Smooth muscle cell (in vitro differentiated cells): ENCODE measurements at regions not wholly inside any gene's neighbourhood (a gene's known extent, or its start where the extent isn't known, plus 50 kb on each side); places are given as distances from the start of the nearest gene placed in this dataset.

Source experiments
- DNase-seq: peaks from one replicate; lab custom pipeline; 2025; ENCODE audit not compliant: unreplicated experiment; lab: John Stamatoyannopoulos, UW
- H2AFZ ChIP-seq: fragments of 200-600 bp; sonication (generic); 2 replicates; pipeline ENCODE4 v1.6.0; 2016; ENCODE audit warnings: antibody characterized with exemption, low read depth, mild to moderate bottlenecking
- H3F3A ChIP-seq: fragments of 200-600 bp; sonication (generic); 2 replicates; pipeline ENCODE4 v1.6.0; 2017; ENCODE audit warnings: antibody characterized with exemption, low read depth
- H3K27ac ChIP-seq: fragments of 200-600 bp; sonication (generic); 2 replicates; pipeline ENCODE4 v1.5.1; 2016; ENCODE audit warnings: low read depth, mild to moderate bottlenecking
- H3K27me3 ChIP-seq: fragments of 200-600 bp; sonication (generic); 2 replicates; pipeline ENCODE4 v1.6.1; 2016; ENCODE audit warnings: low read depth, mild to moderate bottlenecking
- H3K36me3 ChIP-seq: fragments of 200-600 bp; sonication (generic); 2 replicates; pipeline ENCODE4 v1.5.1; 2016; ENCODE audit warnings: low read depth
- H3K4me1 ChIP-seq: fragments of 200-600 bp; sonication (generic); 2 replicates; pipeline ENCODE4 v1.5.1; 2016; ENCODE audit warnings: low read depth
- H3K4me2 ChIP-seq: fragments of 200-600 bp; sonication (generic); 2 replicates; pipeline ENCODE4 v1.6.0; 2016; ENCODE audit warnings: mild to moderate bottlenecking
- H3K4me3 ChIP-seq: fragments of 200-600 bp; sonication (generic); 2 replicates; pipeline ENCODE4 v1.5.1; 2016; ENCODE audit warnings: mild to moderate bottlenecking
- H3K79me2 ChIP-seq: fragments of 200-600 bp; sonication (generic); 2 replicates; pipeline ENCODE4 v1.6.0; 2016; ENCODE audit warnings: low read depth, mild to moderate bottlenecking
- H3K9ac ChIP-seq: fragments of 200-600 bp; sonication (generic); 2 replicates; pipeline ENCODE4 v1.6.0; 2016; ENCODE audit warnings: low read depth
- H3K9me3 ChIP-seq: fragments of 200-600 bp; sonication (generic); replicated peaks from 2 replicates; pipeline ENCODE4 v1.5.1; 2016; ENCODE audit warnings: low read depth
- H4K20me1 ChIP-seq: fragments of 200-600 bp; sonication (generic); 2 replicates; pipeline ENCODE4 v1.6.0; 2016; ENCODE audit warnings: low read depth
- CTCF ChIP-seq: fragments of 200-600 bp; sonication (generic); IDR thresholded peaks from 2 replicates; pipeline ENCODE4 v1.5.1; 2017; ENCODE audit warnings: borderline replicate concordance, mild to moderate bottlenecking, antibody characterized with exemption; ENCODE audit not compliant: insufficient read depth, poor library complexity, severe bottlenecking
- WGBS: methylation state at CpG from one replicate; pipeline ENCODE4 v1.1.7; 2016; ENCODE audit warnings: low lambda C conversion rate; 5-methylcytosine and 5-hydroxymethylcytosine counted together

GRCh38 chr4:163955288-163955687, 460.8 kb downstream of the TMA16 start:
- 81% methylated on average over 4 of the region's 4 CpGs for WGBS
- DNase-seq = no peak
- no peak overlapping the region for H3K4me3 ChIP-seq

GRCh38 chr4:163958751-163959150, 464.3 kb downstream of the TMA16 start:
- Histone ChIP-seq H3K9ac (no peak overlapping the region), H3K4me2 (no peak overlapping the region), H3K4me3 (no peak overlapping the region), H3K36me3 (no peaks in the 10 kb centered on the region), H4K20me1 (no peaks in the 10 kb centered on the region), H3K27ac (no peak overlapping the region), H2AFZ (no peak overlapping the region), H3K4me1 (no peaks in the 10 kb centered on the region), H3K9me3 (no peaks in the 10 kb centered on the region), H3F3A (no peaks in the 10 kb centered on the region), H3K79me2 (no peaks in the 10 kb centered on the region), H3K27me3 (no peaks in the 10 kb centered on the region)
- no peak for TF ChIP-seq CTCF
- 85% methylated on average over 2 of the region's 2 CpGs for WGBS
- no peak for DNase-seq

More at GRCh38 chr4:163955288-163955687, 460.8 kb downstream of the TMA16 start:
- Histone ChIP-seq H4K20me1 (no peaks in the 10 kb centered on the region), H3K9ac (no peak overlapping the region), H3K4me2 (no peak overlapping the region), H3K27me3 (no peaks in the 10 kb centered on the region), H3F3A (no peaks in the 10 kb centered on the region), H2AFZ (no peak overlapping the region), H3K4me1 (no peaks in the 10 kb centered on the region), H3K79me2 (no peaks in the 10 kb centered on the region), H3K9me3 (no peaks in the 10 kb centered on the region), H3K27ac (no peak overlapping the region), H3K36me3 (no peaks in the 10 kb centered on the region)
- no peak for TF ChIP-seq CTCF

GRCh38 chr4:163959932-163960331, 465.4 kb downstream of the TMA16 start:
- Histone ChIP-seq H3K79me2 (no peaks in the 10 kb centered on the region), H3K4me3 (no peak overlapping the region), H3F3A (no peaks in the 10 kb centered on the region), H3K27me3 (no peaks in the 10 kb centered on the region), H3K27ac (no peak overlapping the region), H3K4me2 (no peak overlapping the region), H3K4me1 (no peaks in the 10 kb centered on the region), H3K9me3 (no peaks in the 10 kb centered on the region), H4K20me1 (no peaks in the 10 kb centered on the region), H3K9ac (no peak overlapping the region), H3K36me3 (no peaks in the 10 kb centered on the region), H2AFZ (no peak overlapping the region)
- 89% methylated on average over 6 of the region's 6 CpGs for WGBS
- DNase-seq = no peak
- TF ChIP-seq CTCF = no peak

- H3K9me3 ChIP-seq = no peaks in the 10 kb centered on the region
- no peak overlapping the region for H3K4me2 ChIP-seq
- H3K4me3 ChIP-seq = no peak overlapping the region
- H3K27ac ChIP-seq = no peak overlapping the region
- DNase-seq = no peak
- no peaks in the 10 kb centered on the region for H3F3A ChIP-seq
- no peaks in the 10 kb centered on the region for H3K4me1 ChIP-seq
- 82% methylated on average over 3 of the region's 3 CpGs for WGBS
- no peaks in the 10 kb centered on the region for H3K79me2 ChIP-seq
- H3K27me3 ChIP-seq = no peaks in the 10 kb centered on the region
- no peak for TF ChIP-seq CTCF
- H3K36me3 ChIP-seq = no peaks in the 10 kb centered on the region
- no peak overlapping the region for H2AFZ ChIP-seq
- H3K9ac ChIP-seq = no peak overlapping the region
- H4K20me1 ChIP-seq = no peaks in the 10 kb centered on the region
Measured at GRCh38 chr4:163966612-163967011, 472.1 kb downstream of the TMA16 start.
